D341Med (cell line): ENCODE measurements at regions not wholly inside any gene's neighbourhood (a gene's known extent, or its start where the extent isn't known, plus 50 kb on each side); places are given as distances from the start of the nearest gene placed in this dataset.

ENCODE experiments used
- DNase-seq: peaks from one replicate; pipeline ENCODE4 v3.0.0; 2012; ENCODE audit warnings: low spot score

DNA sequence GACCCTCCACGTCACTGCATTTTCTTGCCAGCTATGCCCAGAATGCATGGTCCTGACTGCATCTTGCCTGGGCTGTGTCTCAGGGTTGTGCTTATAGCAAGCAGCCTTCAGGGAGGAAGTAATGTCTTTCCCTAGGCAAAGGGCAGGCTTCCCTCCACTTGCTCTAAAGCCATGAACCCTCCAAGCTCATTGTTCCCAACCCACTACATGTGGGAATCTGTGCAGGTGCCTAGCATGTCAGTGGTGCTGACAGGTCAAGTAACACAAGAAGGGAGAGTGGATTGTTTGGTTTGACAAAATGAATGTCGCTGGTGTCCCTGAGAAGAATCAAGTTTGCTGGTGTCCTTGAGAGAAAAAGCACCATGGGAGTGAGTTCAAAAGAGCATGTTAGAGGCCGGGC is 53.9 kb upstream of the UCN3 start:
- no peak for DNase-seq

DNA sequence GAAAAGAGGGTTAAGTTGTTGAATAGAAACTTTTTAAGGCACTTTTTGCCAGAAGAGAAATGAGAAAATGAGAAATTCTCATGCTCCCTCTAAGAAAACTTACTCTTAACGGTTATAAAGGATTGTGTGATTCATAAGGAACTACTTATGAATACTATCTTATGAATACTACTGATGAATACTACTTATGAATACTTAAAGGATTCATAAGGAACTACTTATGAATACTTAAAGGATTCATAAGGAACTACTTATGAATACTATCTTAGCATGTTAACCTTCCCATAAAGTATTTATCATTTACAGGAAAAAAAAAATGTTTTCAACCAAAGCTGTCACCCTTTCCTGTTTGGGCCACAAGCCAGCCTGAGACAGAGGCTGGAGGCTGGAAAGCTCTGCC is 53.1 kb upstream of the UCN3 start:
- DNase-seq = no peak

- DNase-seq = no peak
These were observed 49.9 kb upstream of the UCN3 start for GRCh38 chr10:5314840-5315239.
